ENCODE measurements at regions not wholly inside any gene's neighbourhood (a gene's known extent, or its start where the extent isn't known, plus 50 kb on each side); places are given as distances from the start of the nearest gene placed in this dataset.

- no peak for TF ChIP-seq CTCF (IDR thresholded peaks at IDR 0.05; ENCODE audit: insufficient read depth, low read depth, low read length)
- TF ChIP-seq EZH2 (IDR thresholded peaks at IDR 0.05; ENCODE audit: insufficient read depth, low read length), result no peak
Observed at GRCh38 chr3:174413062-174413912, 445.8 kb upstream of the NAALADL2 start.
